Vagina (tissue), 2 donors: ENCODE measurements at regions not wholly inside any gene's neighbourhood (a gene's known extent, or its start where the extent isn't known, plus 50 kb on each side); places are given as distances from the start of the nearest gene placed in this dataset.

Source experiments
- DNase-seq, 2 donors: peaks; one replicate each; pipeline ENCODE4 v3.0.0-alpha.2; 2017; ENCODE audit errors: extremely low spot score in 2 of 2
- H3K27ac ChIP-seq: fragments of 200-600 bp; sonication (generic); one replicate; pipeline ENCODE4 v1.5.1; 2019
- H3K27me3 ChIP-seq: fragments of 200-600 bp; sonication (generic); one replicate; pipeline ENCODE4 v1.5.1; 2019
- H3K36me3 ChIP-seq, 2 donors: fragments of 200-600 bp; sonication (generic); one replicate each; pipeline ENCODE4 v1.5.1; 2017 to 2019
- H3K4me1 ChIP-seq: fragments of 200-600 bp; sonication (generic); one replicate; pipeline ENCODE4 v1.5.1; 2019
- H3K4me3 ChIP-seq, 2 donors: fragments of 200-600 bp; sonication (generic); 1 replicate in 1 of 2; 2 replicates in 1 of 2; pipeline ENCODE4 v1.5.1; 2016 to 2019
- H3K9me3 ChIP-seq: fragments of 200-600 bp; sonication (generic); one replicate; pipeline ENCODE4 v1.5.1; 2019
- CTCF ChIP-seq, 3 experiments: fragments of 450-650 bp in 2 of 3; fragments of 200-600 bp in 1 of 3; sonication (generic) in 1 of 3; IDR thresholded peaks; one replicate each; pipeline ENCODE4 v1.5.1; 2017 to 2019; ENCODE audit warnings: antibody characterized with exemption in 3 of 3, mild to moderate bottlenecking in 2 of 3, moderate library complexity in 2 of 3
- POLR2A ChIP-seq, 2 donors: fragments of 450-650 bp; IDR thresholded peaks; one replicate each; pipeline ENCODE4 v1.6.1; 2017; ENCODE audit warnings: antibody characterized with exemption in 2 of 2, mild to moderate bottlenecking in 2 of 2, moderate library complexity in 2 of 2
- POLR2AphosphoS5 ChIP-seq, 2 donors: sonication (generic); formaldehyde crosslinking; IDR thresholded peaks; one replicate each; pipeline ENCODE4 v1.9.0; 2017; ENCODE audit warnings: antibody characterized with exemption in 2 of 2, mild to moderate bottlenecking in 2 of 2, low read depth in 1 of 2; ENCODE audit not compliant: insufficient read depth in 1 of 2
- intact Hi-C: fragments of 100-400 bp; cut with DNase I; formaldehyde crosslinking; loops from one replicate; pipeline ENCODE4 v1.15.1; 2023

GRCh38 chr13:44750630-44751029 lies 174.5 kb upstream of the TSC22D1 start:
- H3K27ac ChIP-seq: no peak overlapping the region
- H3K4me3 ChIP-seq: no peak overlapping the region
- H3K9me3 ChIP-seq: no peaks in the 10 kb centered on the region
- no peak for TF ChIP-seq POLR2AphosphoS5 (IDR thresholded peaks at IDR 0.05; ENCODE audit: insufficient read depth in 1 of 2, low read depth in 1 of 2)
- no peak for TF ChIP-seq CTCF (IDR thresholded peaks at IDR 0.05)
- no peak for TF ChIP-seq POLR2A (IDR thresholded peaks at IDR 0.05)
- H3K4me1 ChIP-seq: no peaks in the 10 kb centered on the region
- DNase-seq: no peak
- H3K27me3 ChIP-seq: no peaks in the 10 kb centered on the region
- intact Hi-C loops: no loop called here
- H3K36me3 ChIP-seq: no peaks in the 10 kb centered on the region

- Histone ChIP-seq H3K27me3 (no peaks in the 10 kb centered on the region), H3K4me1 (no peaks in the 10 kb centered on the region), H3K27ac (no peak overlapping the region), H3K4me3 (no peak overlapping the region), H3K36me3 (no peaks in the 10 kb centered on the region), H3K9me3 (no peaks in the 10 kb centered on the region)
- TF ChIP-seq POLR2AphosphoS5 (IDR thresholded peaks at IDR 0.05; ENCODE audit: insufficient read depth in 1 of 2, low read depth in 1 of 2): no peak
- no peak for TF ChIP-seq POLR2A (IDR thresholded peaks at IDR 0.05)
- TF ChIP-seq CTCF (IDR thresholded peaks at IDR 0.05): no peak
- intact Hi-C loops: no loop called here
- DNase-seq: no peak
Observed at GRCh38 chr13:44749906-44750305, 173.8 kb upstream of the TSC22D1 start.

GRCh38 chr13:44748439-44748838 lies 172.3 kb upstream of the TSC22D1 start:
- H3K36me3 ChIP-seq: no peaks in the 10 kb centered on the region
- H3K27ac ChIP-seq: no peak overlapping the region
- intact Hi-C loops: no loop called here

GRCh38 chr13:44747179-44747578 lies 171.0 kb upstream of the TSC22D1 start:
- Histone ChIP-seq H3K27me3 (no peaks in the 10 kb centered on the region), H3K4me3 (no peak overlapping the region), H3K36me3 (no peaks in the 10 kb centered on the region), H3K9me3 (no peaks in the 10 kb centered on the region), H3K4me1 (no peaks in the 10 kb centered on the region), H3K27ac (peak overlapping the region; percentile 30)
- no peak for DNase-seq
- intact Hi-C loops: no loop called here
- TF ChIP-seq POLR2AphosphoS5 (IDR thresholded peaks at IDR 0.05; ENCODE audit: insufficient read depth in 1 of 2, low read depth in 1 of 2) (no peak), POLR2A (IDR thresholded peaks at IDR 0.05) (no peak), CTCF (IDR thresholded peaks at IDR 0.05) (no peak)

More at GRCh38 chr13:44748439-44748838, 172.3 kb upstream of the TSC22D1 start:
- no peak for TF ChIP-seq CTCF (IDR thresholded peaks at IDR 0.05)
- no peaks in the 10 kb centered on the region for H3K4me1 ChIP-seq
- no peaks in the 10 kb centered on the region for H3K27me3 ChIP-seq
- no peaks in the 10 kb centered on the region for H3K9me3 ChIP-seq
- no peak for DNase-seq
- H3K4me3 ChIP-seq: no peak overlapping the region

- Histone ChIP-seq H3K27me3 (no peaks in the 10 kb centered on the region), H3K36me3 (no peaks in the 10 kb centered on the region), H3K27ac (no peak overlapping the region), H3K9me3 (no peaks in the 10 kb centered on the region), H3K4me1 (no peaks in the 10 kb centered on the region), H3K4me3 (no peak overlapping the region)
- no peak for DNase-seq
- TF ChIP-seq POLR2AphosphoS5 (IDR thresholded peaks at IDR 0.05; ENCODE audit: insufficient read depth in 1 of 2, low read depth in 1 of 2): no peak
- TF ChIP-seq CTCF (IDR thresholded peaks at IDR 0.05): no peak
- no peak for TF ChIP-seq POLR2A (IDR thresholded peaks at IDR 0.05)
- intact Hi-C loops: no loop called here
Observed at GRCh38 chr13:44746690-44747089, 170.6 kb upstream of the TSC22D1 start.
